ENCODE measurements at regions not wholly inside any gene's neighbourhood (a gene's known extent, or its start where the extent isn't known, plus 50 kb on each side); places are given as distances from the start of the nearest gene placed in this dataset.

DNA sequence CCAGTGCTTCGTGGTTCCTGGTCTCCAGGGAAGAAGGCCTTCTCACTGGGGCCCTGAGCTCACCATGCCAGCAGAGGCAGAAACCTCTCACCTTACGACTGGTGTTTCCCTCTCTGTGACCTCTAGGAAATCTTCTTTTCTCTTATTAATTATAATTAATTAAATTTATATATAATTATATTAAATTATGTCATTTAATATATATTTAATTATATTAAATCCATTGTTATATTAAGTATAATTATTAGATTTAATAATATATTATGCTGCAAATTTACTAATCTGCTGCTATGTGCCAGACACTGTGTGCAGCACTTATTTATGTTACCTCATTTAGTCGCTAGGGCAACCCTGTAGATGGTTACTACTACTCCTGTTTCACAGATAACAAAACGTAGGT lies 70.3 kb upstream of the MBIP start:
- Histone ChIP-seq H3K79me2 (ENCODE audit: control insufficient read depth, insufficient read depth, low read length) (no peaks in the 10 kb centered on the region), H3K9me1 (replicated peaks; ENCODE audit: control insufficient read depth, extremely low read depth, insufficient read depth, low read length) (no peaks in the 10 kb centered on the region), H3K27me3 (ENCODE audit: control insufficient read depth in 2 of 2, insufficient read depth in 2 of 2, low read length in 2 of 2) (no peaks in the 10 kb centered on the region), H3K36me3 (ENCODE audit: control insufficient read depth in 2 of 2, extremely low read depth in 1 of 2, insufficient read depth in 2 of 2, low read length in 2 of 2) (no peaks in the 10 kb centered on the region), H3K27ac (ENCODE audit: insufficient read depth, low read depth, low read length) (no peak overlapping the region), H3K4me3 (replicated peaks in 1 of 3; ENCODE audit: insufficient read depth in 1 of 3, low read depth in 1 of 3, low read length in 3 of 3) (no peak overlapping the region), H3K9ac (replicated peaks; ENCODE audit: extremely low read depth, insufficient read depth, low read length) (no peak overlapping the region), H3K4me1 (ENCODE audit: control insufficient read depth, extremely low read depth, insufficient read depth, low read length) (no peaks in the 10 kb centered on the region), H3K9me3 (replicated peaks; ENCODE audit: control insufficient read depth, insufficient read depth, low read length) (no peaks in the 10 kb centered on the region), H3K4me2 (ENCODE audit: insufficient read depth, low read length) (no peak overlapping the region), H2AFZ (ENCODE audit: low read depth, low read length) (no peak overlapping the region), H4K20me1 (replicated peaks; ENCODE audit: control insufficient read depth, extremely low read depth, insufficient read depth, low read length) (no peaks in the 10 kb centered on the region)
- DNase-seq (ENCODE audit: low read depth, low spot score), result no peak
- intact Hi-C loops (cut with micrococcal nuclease) (no loop called here), dilution Hi-C loops (cut with MboI; ENCODE audit: extremely low pct_ligation_motif_present, low sequenced_read_pairs) (no loop called here)
- ChIA-PET POLR2A (no interaction called here), CTCF (interaction anchor here (0.6 to 0.8 kb wide), 2 partner anchors 17 to 215 kb away, joined by 3 read pairs; no protein-coding TSS in a partner anchor)
- TF ChIP-seq, protein P1, sequence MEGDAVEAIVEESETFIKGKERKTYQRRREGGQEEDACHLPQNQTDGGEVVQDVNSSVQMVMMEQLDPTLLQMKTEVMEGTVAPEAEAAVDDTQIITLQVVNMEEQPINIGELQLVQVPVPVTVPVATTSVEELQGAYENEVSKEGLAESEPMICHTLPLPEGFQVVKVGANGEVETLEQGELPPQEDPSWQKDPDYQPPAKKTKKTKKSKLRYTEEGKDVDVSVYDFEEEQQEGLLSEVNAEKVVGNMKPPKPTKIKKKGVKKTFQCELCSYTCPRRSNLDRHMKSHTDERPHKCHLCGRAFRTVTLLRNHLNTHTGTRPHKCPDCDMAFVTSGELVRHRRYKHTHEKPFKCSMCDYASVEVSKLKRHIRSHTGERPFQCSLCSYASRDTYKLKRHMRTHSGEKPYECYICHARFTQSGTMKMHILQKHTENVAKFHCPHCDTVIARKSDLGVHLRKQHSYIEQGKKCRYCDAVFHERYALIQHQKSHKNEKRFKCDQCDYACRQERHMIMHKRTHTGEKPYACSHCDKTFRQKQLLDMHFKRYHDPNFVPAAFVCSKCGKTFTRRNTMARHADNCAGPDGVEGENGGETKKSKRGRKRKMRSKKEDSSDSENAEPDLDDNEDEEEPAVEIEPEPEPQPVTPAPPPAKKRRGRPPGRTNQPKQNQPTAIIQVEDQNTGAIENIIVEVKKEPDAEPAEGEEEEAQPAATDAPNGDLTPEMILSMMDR (IDR thresholded peaks at IDR 0.05; ENCODE audit: extremely low read depth in 1 of 2, insufficient read depth in 1 of 2, low read depth in 1 of 2, low read length in 2 of 2), result no peak
- TF ChIP-seq JUN (IDR thresholded peaks at IDR 0.05; ENCODE audit: borderline replicate concordance, insufficient read depth, insufficient read length, low read depth) (no peak), POLR2AphosphoS5 (IDR thresholded peaks at IDR 0.05; ENCODE audit: insufficient read depth, low read depth, low read length) (no peak), POLR2A (IDR thresholded peaks at IDR 0.05; ENCODE audit: low read depth, low read length) (no peak), EZH2 (IDR thresholded peaks at IDR 0.05; ENCODE audit: borderline replicate concordance, low read depth, low read length, severe bottlenecking) (no peak), GATA2 (IDR thresholded peaks at IDR 0.05; ENCODE audit: insufficient read depth, insufficient read length, low read depth, low read length) (no peak), MYC (IDR thresholded peaks at IDR 0.05; ENCODE audit: low read depth, low read length) (no peak), FOS (IDR thresholded peaks at IDR 0.05; ENCODE audit: borderline replicate concordance, insufficient read depth, low read length) (no peak)
- TF ChIP-seq, protein P2, sequence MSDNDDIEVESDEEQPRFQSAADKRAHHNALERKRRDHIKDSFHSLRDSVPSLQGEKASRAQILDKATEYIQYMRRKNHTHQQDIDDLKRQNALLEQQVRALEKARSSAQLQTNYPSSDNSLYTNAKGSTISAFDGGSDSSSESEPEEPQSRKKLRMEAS (IDR thresholded peaks at IDR 0.05; ENCODE audit: insufficient read depth, insufficient read length), result no peak
- no TSS peak for BruUV-seq (replicated peaks)
- no peak for FAIRE-seq

Measured in endothelial cell of umbilical vein (primary cell).